ENCODE measurements at regions not wholly inside any gene's neighbourhood (a gene's known extent, or its start where the extent isn't known, plus 50 kb on each side); places are given as distances from the start of the nearest gene placed in this dataset.

GRCh38 chr4:186341655-186342054 lies 75.7 kb downstream of the F11 start:
- no peak for ATAC-seq
- TF ChIP-seq, protein P1, sequence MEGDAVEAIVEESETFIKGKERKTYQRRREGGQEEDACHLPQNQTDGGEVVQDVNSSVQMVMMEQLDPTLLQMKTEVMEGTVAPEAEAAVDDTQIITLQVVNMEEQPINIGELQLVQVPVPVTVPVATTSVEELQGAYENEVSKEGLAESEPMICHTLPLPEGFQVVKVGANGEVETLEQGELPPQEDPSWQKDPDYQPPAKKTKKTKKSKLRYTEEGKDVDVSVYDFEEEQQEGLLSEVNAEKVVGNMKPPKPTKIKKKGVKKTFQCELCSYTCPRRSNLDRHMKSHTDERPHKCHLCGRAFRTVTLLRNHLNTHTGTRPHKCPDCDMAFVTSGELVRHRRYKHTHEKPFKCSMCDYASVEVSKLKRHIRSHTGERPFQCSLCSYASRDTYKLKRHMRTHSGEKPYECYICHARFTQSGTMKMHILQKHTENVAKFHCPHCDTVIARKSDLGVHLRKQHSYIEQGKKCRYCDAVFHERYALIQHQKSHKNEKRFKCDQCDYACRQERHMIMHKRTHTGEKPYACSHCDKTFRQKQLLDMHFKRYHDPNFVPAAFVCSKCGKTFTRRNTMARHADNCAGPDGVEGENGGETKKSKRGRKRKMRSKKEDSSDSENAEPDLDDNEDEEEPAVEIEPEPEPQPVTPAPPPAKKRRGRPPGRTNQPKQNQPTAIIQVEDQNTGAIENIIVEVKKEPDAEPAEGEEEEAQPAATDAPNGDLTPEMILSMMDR (IDR thresholded peaks at IDR 0.05), result no peak

More at GRCh38 chr4:186341655-186342054, 75.7 kb downstream of the F11 start:
- intact Hi-C loops (cut with DNase I), result no loop called here
- no peaks in the 10 kb centered on the region for H3K9me3 ChIP-seq
- H3K36me3 ChIP-seq, result no peaks in the 10 kb centered on the region
- H3K4me3 ChIP-seq, result no peak overlapping the region
- H3K27me3 ChIP-seq (ENCODE audit: low read depth), result no peaks in the 10 kb centered on the region
- no peak overlapping the region for H3K27ac ChIP-seq
- no peaks in the 10 kb centered on the region for H3K4me1 ChIP-seq
- no peak for DNase-seq

All from lower lobe of right lung (tissue), 2 donors.